HG03558 (cell line): ENCODE measurements at regions not wholly inside any gene's neighbourhood (a gene's known extent, or its start where the extent isn't known, plus 50 kb on each side); places are given as distances from the start of the nearest gene placed in this dataset.
"Not testable (repeated sequence)": the region's sequence is repeated elsewhere in the genome, so short reads cannot be mapped to it uniquely, and the experiment has no call there.

Source experiments
- ATAC-seq: cut with Tn5 transposase; IDR thresholded peaks from one replicate; pipeline ENCODE4 v1.9.1; 2021; ENCODE audit warnings: moderate number of reproducible peaks; ENCODE audit not compliant: unreplicated experiment; ENCODE audit errors: extremely low read depth

DNA sequence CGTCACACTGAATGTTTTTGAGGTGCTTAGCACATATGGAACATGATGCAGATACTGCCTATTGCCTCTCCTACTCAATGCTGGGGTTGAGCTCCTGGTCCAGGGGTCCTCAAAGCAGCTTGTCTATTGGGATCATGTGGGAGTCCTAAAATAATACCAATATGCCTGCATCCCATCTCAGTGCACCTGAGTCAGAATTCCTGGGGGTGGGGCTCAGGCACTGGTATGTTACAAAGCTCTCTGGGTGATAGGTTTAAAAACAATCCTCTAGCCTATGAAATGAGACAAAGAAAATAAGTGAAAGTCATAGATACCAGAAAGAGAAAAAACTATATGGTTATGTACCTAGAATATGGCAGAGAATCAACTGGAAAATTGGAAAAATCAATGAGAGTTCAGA is 156.6 kb upstream of the NLRP1 start:
- ATAC-seq, result no peak

DNA sequence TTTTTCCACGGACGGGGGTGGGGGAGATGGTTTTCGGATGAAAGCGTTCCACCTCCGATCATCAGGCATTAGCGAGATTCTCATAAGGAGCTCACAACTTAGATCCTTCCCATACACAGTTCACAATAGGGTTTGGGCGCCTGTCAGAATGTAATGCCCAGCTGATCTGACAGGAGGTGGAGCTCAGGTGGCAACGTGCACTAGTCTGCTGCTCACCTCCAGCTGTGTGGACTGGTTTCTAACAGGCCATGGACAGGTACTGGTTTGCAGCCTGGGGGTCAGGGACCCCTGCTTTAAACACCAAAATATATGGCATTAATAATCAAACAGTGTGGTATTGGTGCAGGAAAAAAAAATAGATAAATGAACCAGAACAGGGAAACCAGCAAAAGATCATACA is 157.5 kb upstream of the NLRP1 start:
- no peak for ATAC-seq

DNA sequence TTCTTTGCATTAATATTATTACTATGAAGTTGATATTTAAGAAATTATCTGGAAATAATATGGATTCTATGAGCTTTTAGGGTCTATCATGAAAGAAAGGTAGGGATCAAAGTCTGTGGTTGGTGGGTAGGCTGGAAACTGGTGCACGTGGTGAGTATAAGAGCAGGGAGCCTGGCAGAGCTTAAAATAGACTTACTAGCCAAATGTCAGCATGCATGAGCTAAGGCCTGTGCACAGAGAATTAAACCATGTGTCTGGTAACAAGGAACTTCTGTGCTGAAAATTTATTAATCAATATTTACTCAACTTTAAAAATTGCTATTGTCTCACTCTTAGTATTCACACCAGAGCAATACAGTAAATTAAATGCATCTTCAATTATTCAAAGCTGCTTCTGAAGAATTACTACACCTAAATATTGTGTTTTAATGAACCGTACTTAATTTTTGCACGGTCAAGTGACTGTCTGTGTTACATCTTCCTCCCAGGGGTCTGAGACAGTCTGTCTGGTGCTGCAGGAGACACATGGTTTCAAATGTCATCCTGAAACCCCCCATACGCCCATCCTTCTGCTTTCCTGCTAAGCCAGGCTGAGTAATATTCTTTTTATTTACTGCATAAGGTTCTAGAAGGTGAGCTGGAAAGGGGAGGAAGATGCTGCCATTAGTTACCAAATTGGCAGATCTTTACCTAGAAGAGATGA is 161.0 kb upstream of the NLRP1 start:
- ATAC-seq, result no peak

DNA sequence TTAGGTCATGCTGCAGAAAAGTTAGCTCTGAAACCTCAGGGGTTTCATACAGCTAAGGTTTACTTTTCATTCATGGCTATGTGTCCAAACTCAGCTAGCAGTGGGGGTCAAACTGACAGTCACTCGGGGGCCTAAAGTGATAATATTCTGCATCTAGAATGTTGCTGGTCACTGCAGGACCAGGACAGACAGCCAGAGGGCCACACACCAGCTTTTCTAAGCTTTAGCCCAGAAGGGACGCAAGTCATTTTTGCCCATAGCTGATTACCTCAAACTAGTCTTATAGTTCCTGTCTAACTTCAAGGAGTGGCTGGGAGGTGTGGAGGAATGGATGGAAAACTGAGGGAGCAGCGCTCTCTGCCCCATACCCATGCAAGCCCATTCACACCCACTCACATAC is 163.0 kb upstream of the NLRP1 start:
- ATAC-seq, result no peak

DNA sequence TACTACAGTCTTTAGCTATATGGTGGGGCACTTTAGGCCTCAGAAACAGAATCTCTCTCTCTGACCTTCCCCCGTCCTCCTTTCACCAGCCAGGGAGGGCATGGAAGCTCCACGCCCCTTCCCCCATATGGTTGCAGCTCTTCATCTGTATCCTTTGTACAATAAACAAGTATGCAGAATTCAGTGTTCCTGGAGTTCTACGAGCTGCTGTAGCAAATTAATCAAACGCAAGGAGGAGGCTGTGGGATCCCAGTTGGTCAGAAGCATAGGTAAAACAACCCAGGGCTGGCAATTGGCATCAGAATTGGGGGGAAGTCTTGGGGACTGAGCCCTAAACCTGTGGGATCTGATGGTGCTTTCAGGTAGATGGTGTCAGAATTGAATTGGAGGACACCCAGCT is 163.7 kb upstream of the NLRP1 start:
- no peak for ATAC-seq

DNA sequence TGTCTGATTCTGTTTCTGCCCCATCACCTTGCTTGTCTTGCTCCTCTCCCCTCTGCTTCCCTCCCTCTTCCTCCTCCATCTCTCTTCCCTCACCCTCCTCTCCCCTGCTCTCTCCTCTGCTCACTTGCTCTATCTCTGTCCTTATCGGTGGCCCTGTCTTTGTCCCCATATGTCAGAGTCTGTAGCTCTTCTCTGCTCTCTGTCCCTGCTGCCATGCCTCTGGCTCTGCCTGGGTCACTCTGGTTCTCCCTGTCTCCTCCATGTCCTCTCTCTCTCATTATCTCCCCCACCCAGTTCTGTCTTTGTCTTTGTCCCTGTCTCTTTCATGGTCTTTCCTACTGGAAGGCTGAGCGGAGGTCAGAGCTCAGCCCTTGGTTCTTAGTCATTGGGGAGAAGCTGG is 169.1 kb upstream of the NLRP1 start:
- no peak for ATAC-seq

DNA sequence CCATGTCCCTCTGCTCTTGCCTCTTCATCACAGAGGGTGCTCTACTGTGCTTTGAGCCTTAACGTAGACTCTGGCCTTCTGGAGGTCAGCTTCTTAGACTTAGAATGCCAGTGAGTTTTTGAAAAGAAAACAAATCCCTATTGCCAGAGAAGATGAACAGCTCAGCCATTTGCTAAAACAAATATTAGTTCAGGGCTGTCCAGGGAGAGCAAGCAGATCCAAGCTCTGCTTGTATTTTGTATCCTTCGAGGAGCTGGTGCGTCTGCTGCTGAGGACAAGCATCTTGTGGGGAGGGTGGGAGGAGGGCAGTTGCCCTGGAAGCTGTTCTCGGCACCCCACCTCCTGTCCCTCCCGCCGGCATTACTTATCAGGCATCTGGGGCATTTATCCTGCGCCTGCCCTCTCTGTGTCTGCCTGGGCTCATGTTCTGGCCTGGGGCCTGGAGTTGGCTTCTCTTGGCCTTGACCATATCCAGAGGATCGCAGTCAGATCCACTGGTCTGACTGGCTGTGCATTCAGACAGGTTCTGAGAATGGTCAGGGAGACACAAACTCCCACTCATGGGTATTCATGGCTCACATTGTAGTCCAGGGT is 173.1 kb upstream of the NLRP1 start:
- ATAC-seq, result no peak

DNA sequence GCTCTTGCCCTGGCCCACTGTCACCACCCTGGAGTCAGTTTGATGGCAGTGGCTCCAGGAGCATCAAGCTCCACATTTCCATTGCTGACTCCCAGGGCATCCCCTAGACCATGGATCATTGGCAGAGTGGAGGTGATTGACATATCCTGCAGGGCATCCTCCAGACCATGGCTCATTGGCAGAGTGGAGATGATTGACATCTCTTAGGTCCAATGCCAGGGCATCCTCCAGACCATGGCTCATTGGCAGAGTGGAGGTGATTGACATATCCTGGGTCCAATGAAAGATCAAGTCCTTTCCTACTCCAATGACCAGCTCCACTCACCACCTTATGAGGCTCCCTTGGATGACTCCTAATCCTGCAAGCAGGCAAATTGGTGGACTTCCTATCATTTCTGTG is 174.3 kb upstream of the NLRP1 start:
- no peak for ATAC-seq

DNA sequence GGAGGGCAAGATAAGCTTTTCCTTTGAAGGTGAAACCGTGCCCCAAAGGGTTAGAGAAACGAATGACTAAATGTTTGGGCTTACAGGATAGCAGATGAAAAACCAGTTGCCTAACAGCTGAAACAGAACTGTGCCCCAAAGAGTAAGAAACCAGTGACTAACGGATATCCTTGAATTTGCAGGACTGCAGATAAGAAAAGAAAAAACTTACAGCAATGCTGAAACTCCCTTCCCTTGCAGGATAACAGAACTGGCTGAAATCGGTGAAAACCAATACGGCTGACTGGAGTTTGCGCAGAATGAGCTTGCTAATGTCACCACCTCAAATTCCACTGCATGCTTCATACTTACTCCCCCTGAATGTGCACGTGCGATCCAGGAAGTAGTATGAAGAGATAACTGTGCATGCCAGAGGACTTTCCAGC is 175.2 kb upstream of the NLRP1 start:
- ATAC-seq, result no peak

DNA sequence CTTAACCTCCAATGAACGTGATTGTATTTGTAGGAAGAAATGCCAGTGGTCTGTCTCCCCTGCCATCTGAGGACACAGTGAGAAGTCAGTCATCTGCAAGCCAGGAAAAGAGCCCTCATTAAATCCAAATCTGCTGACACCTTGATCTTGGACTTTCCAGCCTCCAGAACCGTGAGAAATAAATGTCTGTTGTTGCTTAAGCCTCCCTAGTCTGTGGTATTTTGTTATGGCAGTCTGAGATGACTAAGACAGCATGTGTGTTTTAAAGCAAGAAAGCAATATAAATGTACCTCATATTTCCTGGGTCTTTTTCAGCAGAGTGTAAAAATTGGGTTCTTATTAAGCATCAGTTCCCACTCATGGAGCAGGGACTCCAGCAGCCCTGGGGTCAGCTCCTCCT is 177.9 kb upstream of the NLRP1 start:
- no peak for ATAC-seq

DNA sequence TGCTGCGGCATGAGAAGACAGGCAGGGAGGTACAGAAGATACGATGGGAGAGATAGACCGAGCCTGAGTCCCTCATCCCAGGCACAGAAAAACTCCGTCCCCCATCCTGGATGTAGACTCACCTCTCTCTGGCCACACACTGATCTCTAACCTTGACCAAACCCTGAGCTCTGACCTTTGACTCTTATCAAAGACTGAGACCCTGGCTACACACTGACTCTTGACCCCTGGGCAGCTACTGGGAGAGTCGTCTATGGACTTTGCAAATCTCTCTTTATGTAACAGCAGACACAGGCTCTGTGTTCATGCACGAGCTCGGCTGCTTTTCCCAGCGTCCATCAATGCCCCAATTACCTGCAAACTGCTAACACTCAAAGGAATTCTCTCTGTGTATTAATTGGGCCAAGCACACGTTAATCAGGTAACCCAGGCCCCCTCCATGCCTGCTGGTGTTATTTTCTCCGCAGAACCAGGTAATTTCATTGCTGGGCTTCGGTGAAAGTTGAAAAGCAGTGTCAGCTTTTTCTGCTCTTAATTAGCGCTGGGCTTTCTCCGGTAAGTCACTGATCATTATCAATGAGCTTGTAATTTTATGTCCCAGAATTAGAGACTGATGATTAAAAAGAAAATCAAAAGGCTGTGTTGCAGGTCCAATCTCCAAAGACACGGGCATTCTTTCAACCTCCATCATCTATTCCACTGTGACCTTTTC is 179.4 kb upstream of the NLRP1 start:
- no peak for ATAC-seq

DNA sequence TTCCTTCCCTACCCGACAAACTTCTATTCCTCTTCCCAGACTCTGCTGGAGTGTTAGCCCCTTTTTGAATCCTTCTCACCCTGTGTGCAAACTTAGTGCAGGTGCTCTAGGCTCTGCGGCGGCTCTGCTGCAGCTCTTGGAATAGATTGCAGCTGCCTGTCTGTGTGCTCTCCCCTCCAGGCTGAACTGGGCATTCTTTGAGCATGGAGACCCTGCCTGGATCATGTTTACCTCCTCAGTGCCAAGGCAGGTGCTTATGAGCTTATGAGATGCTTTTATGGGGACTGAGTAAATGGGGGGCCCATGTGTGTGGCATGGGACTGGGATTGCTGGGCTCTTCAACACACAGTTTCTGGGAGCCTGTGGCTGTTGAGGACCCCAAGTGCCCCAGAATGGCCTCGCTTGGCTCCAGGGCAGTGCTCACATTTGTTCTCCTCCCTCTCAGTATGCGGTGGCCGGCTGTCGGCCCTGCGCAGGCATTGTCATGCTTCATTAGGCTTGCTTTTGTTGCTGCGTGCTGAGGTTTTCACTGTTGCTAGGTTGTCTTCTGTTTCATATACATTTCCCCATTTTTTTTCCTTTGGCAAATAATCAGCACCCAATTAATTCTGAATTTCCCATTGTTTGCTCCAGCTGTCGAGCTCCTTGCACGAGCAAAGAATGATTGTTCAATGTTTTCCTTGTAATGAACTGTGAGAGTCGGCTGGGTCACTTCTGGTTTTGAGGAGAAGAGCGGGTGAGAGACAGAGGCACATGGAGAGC is 185.5 kb upstream of the NLRP1 start:
- ATAC-seq, result no peak

DNA sequence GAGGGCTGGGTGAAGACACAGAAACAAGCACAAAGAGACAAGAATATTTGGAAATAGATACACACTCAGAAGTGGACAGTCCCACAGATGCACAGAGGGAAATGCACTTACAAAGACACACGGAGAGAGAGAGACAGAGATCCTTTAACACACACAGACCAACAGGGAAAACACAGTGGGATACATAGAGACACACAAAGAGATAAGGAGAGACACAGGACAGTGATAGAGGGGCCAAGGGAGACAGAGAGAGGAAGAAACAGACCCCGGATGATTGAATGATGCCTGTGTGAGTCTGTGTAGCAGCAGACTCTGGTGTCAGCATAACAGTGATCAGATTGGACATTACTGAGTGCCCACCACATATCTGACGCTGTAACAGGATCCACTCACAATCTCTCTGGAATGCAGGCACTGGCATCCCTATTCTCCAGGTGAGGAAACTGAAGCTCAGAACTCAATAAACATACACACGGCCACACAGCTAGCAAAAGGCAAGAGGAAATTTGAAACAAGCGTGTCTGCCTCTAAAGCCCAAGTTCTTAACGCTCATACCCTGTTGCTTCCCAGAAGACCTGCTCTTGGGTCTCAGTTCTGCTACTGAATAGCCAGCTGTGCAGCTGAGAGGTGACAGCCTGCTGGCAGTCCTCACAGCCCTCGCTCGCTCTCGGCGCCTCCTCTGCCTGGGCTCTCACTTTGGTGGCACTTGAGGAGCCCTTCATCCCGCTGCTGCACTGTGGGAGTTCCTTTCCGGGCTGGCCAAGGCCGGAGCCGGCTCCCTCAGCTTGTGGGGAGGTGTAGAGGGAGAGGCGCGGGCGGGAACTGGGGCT is 186.3 kb upstream of the NLRP1 start:
- ATAC-seq, result no peak

DNA sequence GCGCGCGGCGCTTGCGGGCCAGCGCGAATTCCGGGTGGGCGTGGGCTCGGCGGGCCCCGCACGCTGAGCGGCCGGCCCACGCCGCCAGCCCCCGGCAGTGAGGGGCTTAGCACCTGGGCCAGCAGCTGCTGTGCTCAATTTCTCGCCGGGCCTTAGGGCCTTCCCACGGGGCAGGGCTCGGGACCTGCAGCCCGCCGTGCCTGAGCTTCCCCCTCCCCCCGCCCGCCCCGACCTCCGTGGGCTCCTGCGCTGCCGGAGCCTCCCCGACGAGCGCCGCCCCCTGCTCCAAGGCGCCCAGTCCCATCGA is 186.9 kb upstream of the NLRP1 start:
- not testable (repeated sequence) for ATAC-seq

DNA sequence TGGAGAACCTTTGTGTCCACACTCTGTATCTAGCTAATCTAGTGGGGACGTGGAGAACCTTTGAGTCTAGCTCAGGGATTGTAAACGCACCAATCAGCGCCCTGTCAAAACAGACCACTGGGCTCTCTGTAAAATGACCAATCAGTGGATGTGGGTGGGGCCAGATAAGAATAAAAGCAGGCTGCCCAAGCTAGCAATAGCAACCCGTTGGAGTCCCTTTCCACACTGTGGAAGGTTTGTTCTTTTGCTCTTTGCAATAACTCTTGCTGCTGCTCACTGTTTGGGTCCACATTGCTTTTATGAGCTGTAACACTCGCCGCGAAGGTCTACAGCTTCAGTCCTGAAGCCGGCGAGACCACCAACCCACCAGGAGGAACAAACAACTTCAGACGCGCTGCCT is 187.7 kb upstream of the NLRP1 start:
- not testable (repeated sequence) for ATAC-seq

DNA sequence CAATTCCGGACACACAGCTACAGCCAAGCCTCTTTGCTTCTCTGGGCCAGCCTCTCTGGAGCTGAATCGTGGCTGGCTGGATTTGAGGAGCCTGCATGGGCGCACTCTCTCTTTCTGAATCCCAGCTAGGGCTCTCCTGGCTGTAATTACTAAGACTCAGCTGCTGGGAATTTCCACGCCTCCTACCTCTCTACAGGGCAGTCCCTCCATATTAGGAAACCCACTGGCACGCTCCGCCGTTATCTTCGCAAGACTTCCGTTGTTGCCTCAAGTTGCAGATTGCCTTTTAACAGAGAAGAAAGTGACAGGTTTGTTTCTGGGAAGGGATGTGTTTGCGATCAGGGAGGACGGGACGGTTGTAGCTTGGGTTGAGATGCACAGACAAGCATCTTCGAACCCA is 188.4 kb upstream of the NLRP1 start:
- no peak for ATAC-seq

DNA sequence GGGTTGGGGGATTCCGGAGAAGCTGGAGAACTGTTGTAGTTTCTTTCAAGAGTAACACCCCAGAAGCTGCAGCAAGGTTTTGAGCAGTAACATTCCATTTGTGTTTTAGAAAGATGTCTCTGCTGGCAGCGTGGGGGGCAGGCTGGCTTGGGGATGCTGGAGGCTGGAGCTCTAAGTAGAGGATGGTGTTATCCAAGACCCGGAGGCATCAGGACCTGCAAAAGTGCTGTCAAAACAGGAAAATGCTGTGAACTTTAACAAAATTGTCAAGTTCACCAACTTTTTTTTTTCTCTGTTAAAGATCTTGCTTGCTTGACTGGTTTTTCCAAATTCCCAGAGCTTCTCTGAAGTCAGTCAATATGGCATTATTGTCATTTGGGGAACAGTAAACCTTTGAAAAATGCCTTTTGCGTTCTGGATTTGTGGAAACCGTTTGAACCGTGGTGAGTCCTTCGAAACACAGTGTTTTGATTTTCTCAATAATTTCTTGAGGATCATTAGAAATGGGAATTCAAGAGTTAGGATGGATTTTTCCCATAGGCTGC is 189.6 kb upstream of the NLRP1 start:
- no peak for ATAC-seq

DNA sequence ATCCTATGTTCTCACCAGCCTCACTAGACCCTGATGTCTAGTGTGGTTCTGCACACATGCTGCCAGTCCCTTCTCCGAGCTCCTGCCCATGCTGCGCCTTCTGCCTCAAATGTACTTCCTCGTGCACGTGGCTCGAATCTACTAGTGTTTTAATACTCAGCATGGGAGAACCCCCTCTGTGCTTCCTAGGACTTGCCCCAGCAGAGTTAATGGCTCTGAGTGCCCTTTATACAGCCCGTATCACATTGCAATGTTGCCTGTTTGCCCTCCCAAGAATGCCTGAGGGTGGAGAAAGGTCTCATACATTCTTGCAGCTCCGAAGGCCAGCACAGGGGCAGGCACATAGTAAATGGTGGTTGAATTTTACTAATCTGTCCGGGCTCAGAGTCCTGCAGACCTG is 190.8 kb upstream of the NLRP1 start:
- no peak for ATAC-seq

DNA sequence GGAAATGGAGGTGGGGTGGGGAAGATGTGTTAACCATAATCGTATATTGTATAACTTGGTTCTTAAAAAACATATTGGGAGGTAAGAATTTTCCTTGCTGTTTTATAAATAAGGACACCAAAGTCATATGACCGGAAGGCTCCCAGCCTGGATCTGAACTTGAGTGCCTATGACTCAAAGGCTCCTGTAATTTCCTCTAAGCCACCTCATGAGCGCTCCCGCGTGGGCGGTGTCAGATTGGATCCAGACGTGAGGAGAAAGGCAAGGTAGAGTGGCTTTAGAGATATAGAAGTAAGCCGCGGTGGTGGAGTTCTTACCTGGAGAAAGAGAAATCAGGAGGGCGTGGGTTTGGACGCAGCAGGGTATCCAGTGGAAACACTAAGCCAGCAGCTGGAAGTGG is 196.2 kb upstream of the NLRP1 start:
- ATAC-seq, result no peak
